T47D (cell line): ENCODE measurements at regions not wholly inside any gene's neighbourhood (a gene's known extent, or its start where the extent isn't known, plus 50 kb on each side); places are given as distances from the start of the nearest gene placed in this dataset.
"Not testable (repeated sequence)": the region's sequence is repeated elsewhere in the genome, so short reads cannot be mapped to it uniquely, and the experiment has no call there.

Source experiments
- DNase-seq, 2 experiments: peaks; one replicate each; pipeline versions ENCODE4 v3.0.0 to v3.0.0-alpha.2; 2011 to 2012; ENCODE audit warnings: low read depth in 1 of 2, low spot score in 1 of 2
- JUND ChIP-seq: IDR thresholded peaks from 2 replicates; pipeline ENCODE4 v1.6.1; 2012; ENCODE audit warnings: low read depth
- in situ Hi-C: cut with HindIII; loops from 2 replicates; pipeline ENCODE4 v1.10.0; 2016; ENCODE audit warnings: low sequenced_read_pairs, low pct_unique_long_range_greater_than_20kb

GRCh38 chr3:163450698-163451097 is 1627.6 kb downstream of the SI start:
- in situ Hi-C loops = no loop called here
- DNase-seq = no peak
- no peak for TF ChIP-seq JUND

GRCh38 chr3:163438760-163439159 is 1639.5 kb downstream of the SI start:
- TF ChIP-seq JUND = no peak
- in situ Hi-C loops = no loop called here
- DNase-seq = no peak

GRCh38 chr3:163422671-163423070 is 1655.6 kb downstream of the SI start:
- peak in 1 of 2 experiments; percentile 6 for DNase-seq
- in situ Hi-C loops = no loop called here
- no peak for TF ChIP-seq JUND

GRCh38 chr3:163391407-163392181 is 1686.7 kb downstream of the SI start:
- DNase-seq = no peak
- in situ Hi-C loops = no loop called here
- no peak for TF ChIP-seq JUND

GRCh38 chr3:163384383-163384782 is 1693.9 kb downstream of the SI start:
- DNase-seq = no peak
- in situ Hi-C loops = no loop called here
- no peak for TF ChIP-seq JUND

- DNase-seq = no peak
- TF ChIP-seq JUND = no peak
- in situ Hi-C loops = no loop called here
These were observed 1696.1 kb downstream of the SI start for GRCh38 chr3:163382183-163382582.

- in situ Hi-C loops = no loop called here
- no peak for DNase-seq
- no peak for TF ChIP-seq JUND
These were observed 1710.1 kb downstream of the SI start for GRCh38 chr3:163368168-163368567.

- in situ Hi-C loops = no loop called here
- no peak for DNase-seq
- TF ChIP-seq JUND = no peak
These were observed 1713.6 kb downstream of the SI start for GRCh38 chr3:163364717-163365116.

- in situ Hi-C loops = no loop called here
- TF ChIP-seq JUND = no peak
- DNase-seq = no peak
These were observed 1716.1 kb downstream of the SI start for GRCh38 chr3:163362151-163362550.

- DNase-seq = peak in 1 of 2 experiments; percentile 34
- in situ Hi-C loops = not testable (repeated sequence)
These were observed 1716.9 kb downstream of the SI start for GRCh38 chr3:163361357-163361878.

GRCh38 chr3:163347944-163348343 is 1730.4 kb downstream of the SI start:
- no peak for TF ChIP-seq JUND
- no peak for DNase-seq
- in situ Hi-C loops = no loop called here

GRCh38 chr3:163335429-163335828 is 1742.9 kb downstream of the SI start:
- in situ Hi-C loops = no loop called here
- DNase-seq = no peak
- TF ChIP-seq JUND = no peak

- TF ChIP-seq JUND = no peak
- no peak for DNase-seq
- in situ Hi-C loops = no loop called here
These were observed 1749.6 kb downstream of the SI start for GRCh38 chr3:163328680-163329079.

- in situ Hi-C loops = no loop called here
- no peak for TF ChIP-seq JUND
- peak in 1 of 2 experiments; percentile 65 for DNase-seq
These were observed 1751.2 kb downstream of the SI start for GRCh38 chr3:163327086-163327485.
